LNCaP clone FGC (cell line): ENCODE measurements at regions not wholly inside any gene's neighbourhood (a gene's known extent, or its start where the extent isn't known, plus 50 kb on each side); places are given as distances from the start of the nearest gene placed in this dataset.

ENCODE experiments used
- DNase-seq: peaks from one replicate; pipeline ENCODE4 v3.0.0-alpha.2; 2011; ENCODE audit warnings: low read depth
- H3K4me3 ChIP-seq: 2 replicates; pipeline ENCODE4 v1.5.1; 2011; ENCODE audit warnings: mild to moderate bottlenecking, low read depth, low read length, control low read depth
- TF ChIP-seq, protein P1 (sequence below): IDR thresholded peaks from 2 replicates; pipeline ENCODE4 v1.5.1; 2012; ENCODE audit warnings: mild to moderate bottlenecking; ENCODE audit not compliant: control insufficient read depth, insufficient read depth; ENCODE audit errors: extremely low read depth

- TF ChIP-seq, protein P1, sequence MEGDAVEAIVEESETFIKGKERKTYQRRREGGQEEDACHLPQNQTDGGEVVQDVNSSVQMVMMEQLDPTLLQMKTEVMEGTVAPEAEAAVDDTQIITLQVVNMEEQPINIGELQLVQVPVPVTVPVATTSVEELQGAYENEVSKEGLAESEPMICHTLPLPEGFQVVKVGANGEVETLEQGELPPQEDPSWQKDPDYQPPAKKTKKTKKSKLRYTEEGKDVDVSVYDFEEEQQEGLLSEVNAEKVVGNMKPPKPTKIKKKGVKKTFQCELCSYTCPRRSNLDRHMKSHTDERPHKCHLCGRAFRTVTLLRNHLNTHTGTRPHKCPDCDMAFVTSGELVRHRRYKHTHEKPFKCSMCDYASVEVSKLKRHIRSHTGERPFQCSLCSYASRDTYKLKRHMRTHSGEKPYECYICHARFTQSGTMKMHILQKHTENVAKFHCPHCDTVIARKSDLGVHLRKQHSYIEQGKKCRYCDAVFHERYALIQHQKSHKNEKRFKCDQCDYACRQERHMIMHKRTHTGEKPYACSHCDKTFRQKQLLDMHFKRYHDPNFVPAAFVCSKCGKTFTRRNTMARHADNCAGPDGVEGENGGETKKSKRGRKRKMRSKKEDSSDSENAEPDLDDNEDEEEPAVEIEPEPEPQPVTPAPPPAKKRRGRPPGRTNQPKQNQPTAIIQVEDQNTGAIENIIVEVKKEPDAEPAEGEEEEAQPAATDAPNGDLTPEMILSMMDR, result no peak
- no peak for DNase-seq
- no peak overlapping the region for H3K4me3 ChIP-seq
Observed at GRCh38 chr20:58023781-58024180, 204.7 kb downstream of the ANKRD60 start.

DNA sequence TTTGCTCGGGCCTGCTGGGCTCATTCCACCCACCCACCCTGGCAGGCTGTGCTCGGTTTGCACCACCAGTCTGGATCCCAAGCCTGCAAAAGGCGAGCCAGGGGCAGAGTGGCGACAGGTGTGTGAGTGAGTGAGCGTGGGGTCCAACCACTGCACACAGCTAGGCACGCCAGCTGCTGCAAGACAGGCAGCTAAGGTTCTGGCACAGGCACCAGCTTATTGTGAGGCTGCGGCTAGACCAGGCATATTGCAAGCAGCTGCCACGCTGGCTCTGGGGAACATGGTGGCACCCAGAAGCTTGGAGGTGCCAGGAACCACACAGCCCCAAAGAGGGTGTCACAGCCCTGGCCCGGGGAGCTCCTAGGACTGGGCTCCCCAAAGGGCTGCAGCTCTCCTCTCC lies 205.1 kb downstream of the ANKRD60 start:
- TF ChIP-seq, protein P1, result no peak
- no peak for DNase-seq
- no peak overlapping the region for H3K4me3 ChIP-seq

DNA sequence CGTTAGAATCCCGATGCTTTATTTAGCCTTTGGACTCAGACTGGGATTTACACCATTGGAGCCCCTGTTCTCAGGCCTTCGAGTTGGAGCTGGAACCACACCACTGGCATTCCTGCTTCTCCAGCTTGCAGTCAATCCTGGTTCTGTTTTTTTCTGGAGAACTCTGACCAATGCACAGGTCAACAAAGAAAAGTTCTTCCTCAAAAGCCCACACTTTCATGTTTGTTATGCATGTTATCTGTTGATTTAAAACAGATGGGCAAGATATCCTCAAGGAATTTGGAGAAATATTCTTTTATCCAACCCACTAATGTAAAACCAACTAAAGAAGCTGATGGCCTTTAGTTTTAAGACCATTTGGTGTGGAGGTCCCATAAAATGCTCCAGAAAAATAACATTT lies 205.7 kb downstream of the ANKRD60 start:
- TF ChIP-seq, protein P1, result no peak
- no peak overlapping the region for H3K4me3 ChIP-seq

GRCh38 chr20:58021481-58021880 lies 207.0 kb downstream of the ANKRD60 start:
- no peak for DNase-seq
- TF ChIP-seq, protein P1, result no peak
- H3K4me3 ChIP-seq, result no peak overlapping the region

More for the DNA sequence above, 205.7 kb downstream of the ANKRD60 start:
- DNase-seq, result no peak

- H3K4me3 ChIP-seq, result no peak overlapping the region
- TF ChIP-seq, protein P1, result no peak
- no peak for DNase-seq
Observed at GRCh38 chr20:58020656-58021454, 207.6 kb downstream of the ANKRD60 start.

- no peak overlapping the region for H3K4me3 ChIP-seq
- TF ChIP-seq, protein P1, result no peak
- no peak for DNase-seq
Observed at GRCh38 chr20:58019850-58020625, 208.4 kb downstream of the ANKRD60 start.
